ENCODE measurements at regions not wholly inside any gene's neighbourhood (a gene's known extent, or its start where the extent isn't known, plus 50 kb on each side); places are given as distances from the start of the nearest gene placed in this dataset.

DNA sequence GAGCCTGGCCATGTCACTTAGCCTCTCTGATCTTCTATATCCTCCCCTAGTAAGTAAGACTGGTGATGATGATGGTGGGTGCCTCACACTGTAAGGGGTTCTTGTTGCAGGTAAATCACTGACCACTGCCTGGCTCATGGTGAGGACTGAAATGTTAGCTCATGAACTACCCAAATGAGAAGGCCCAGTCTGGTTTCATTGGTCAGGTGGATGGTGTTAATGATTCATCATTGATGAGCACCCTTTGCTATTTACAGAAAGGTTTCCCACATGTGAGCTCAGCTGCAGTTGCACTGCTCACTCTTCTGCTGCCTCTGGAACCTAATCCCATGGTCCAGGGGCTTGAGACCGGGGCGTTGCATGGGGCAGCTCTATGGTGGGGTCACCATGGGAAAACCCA is 417.7 kb downstream of the PRDM2 start:
- H3K79me2 ChIP-seq (ENCODE audit: low read depth), result no peaks in the 10 kb centered on the region
- no peak overlapping the region for H3K27ac ChIP-seq
- H3K36me3 ChIP-seq (ENCODE audit: low read depth), result no peaks in the 10 kb centered on the region
- H3K4me3 ChIP-seq, result no peak overlapping the region
- CTCF ChIA-PET, result no interaction called here
- H3K9me3 ChIP-seq (ENCODE audit: insufficient read depth, low read depth), result no peaks in the 10 kb centered on the region
- no peaks in the 10 kb centered on the region for H3K9me2 ChIP-seq (ENCODE audit: insufficient read depth)
- no peak for DNase-seq
- POLR2A ChIA-PET (ENCODE audit: unreplicated experiment), result no interaction called here
- no peaks in the 10 kb centered on the region for H3K27me3 ChIP-seq (ENCODE audit: insufficient read depth, low read depth)
- intact Hi-C loops (cut with micrococcal nuclease; ENCODE audit: unreplicated experiment), result no loop called here
- H3K4me2 ChIP-seq, result no peak overlapping the region
- H3K4me1 ChIP-seq (replicated peaks; ENCODE audit: insufficient read depth), result no peaks in the 10 kb centered on the region
- TF ChIP-seq EZH2 (IDR thresholded peaks at IDR 0.05; ENCODE audit: low read depth), result no peak
- TF ChIP-seq, protein P1, sequence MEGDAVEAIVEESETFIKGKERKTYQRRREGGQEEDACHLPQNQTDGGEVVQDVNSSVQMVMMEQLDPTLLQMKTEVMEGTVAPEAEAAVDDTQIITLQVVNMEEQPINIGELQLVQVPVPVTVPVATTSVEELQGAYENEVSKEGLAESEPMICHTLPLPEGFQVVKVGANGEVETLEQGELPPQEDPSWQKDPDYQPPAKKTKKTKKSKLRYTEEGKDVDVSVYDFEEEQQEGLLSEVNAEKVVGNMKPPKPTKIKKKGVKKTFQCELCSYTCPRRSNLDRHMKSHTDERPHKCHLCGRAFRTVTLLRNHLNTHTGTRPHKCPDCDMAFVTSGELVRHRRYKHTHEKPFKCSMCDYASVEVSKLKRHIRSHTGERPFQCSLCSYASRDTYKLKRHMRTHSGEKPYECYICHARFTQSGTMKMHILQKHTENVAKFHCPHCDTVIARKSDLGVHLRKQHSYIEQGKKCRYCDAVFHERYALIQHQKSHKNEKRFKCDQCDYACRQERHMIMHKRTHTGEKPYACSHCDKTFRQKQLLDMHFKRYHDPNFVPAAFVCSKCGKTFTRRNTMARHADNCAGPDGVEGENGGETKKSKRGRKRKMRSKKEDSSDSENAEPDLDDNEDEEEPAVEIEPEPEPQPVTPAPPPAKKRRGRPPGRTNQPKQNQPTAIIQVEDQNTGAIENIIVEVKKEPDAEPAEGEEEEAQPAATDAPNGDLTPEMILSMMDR (conservative IDR thresholded peaks at IDR 0.05), result no peak
- no peak overlapping the region for H2AFZ ChIP-seq
- H3F3A ChIP-seq (ENCODE audit: insufficient read depth, low read depth), result no peaks in the 10 kb centered on the region
- BruUV-seq (replicated peaks), result no TSS peak
- H4K20me1 ChIP-seq (ENCODE audit: insufficient read depth), result no peaks in the 10 kb centered on the region

DNA sequence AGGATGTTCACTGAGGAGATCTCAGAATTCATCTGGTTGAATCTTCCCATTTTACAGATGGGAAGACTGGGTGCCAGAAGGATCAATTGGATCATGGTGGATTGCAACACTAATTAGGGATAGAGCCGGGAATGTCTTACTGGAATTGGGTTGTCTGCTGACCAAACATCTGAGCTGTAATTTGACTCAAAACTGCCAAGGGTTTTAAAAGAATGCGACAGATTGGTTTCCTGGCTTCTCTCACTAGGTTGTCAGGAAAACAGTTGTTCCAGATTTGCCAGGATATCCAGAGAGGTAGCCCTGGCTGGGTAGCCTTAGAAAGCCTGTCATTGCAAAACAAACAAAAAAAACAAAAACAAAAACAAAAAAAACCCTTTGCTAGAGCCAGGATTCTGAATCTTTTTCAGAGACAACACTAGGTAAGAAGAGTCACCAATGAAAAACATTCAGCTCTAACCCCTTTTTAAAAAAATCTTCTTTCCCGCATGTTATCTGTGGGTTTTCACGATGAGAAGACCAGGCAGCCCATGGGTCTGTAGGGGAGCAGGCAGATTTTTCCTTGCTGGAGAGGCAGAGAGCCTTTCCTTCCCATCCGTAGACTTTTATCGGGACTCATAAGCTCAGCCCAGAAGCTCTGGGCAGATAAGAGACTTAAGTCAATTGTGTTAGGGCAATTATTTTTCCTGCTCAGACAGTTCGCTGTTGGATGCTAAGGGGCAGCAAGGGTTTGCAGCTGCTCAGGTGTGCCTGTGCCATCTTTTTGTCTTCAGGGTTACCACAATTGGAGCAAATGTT is 418.9 kb downstream of the PRDM2 start:
- Histone ChIP-seq H3K9me2 (ENCODE audit: insufficient read depth) (no peaks in the 10 kb centered on the region), H3K79me2 (ENCODE audit: low read depth) (no peaks in the 10 kb centered on the region), H3K4me3 (no peak overlapping the region), H3K27me3 (ENCODE audit: insufficient read depth, low read depth) (no peaks in the 10 kb centered on the region), H3K9me3 (ENCODE audit: insufficient read depth, low read depth) (no peaks in the 10 kb centered on the region), H3K36me3 (ENCODE audit: low read depth) (no peaks in the 10 kb centered on the region), H4K20me1 (ENCODE audit: insufficient read depth) (no peaks in the 10 kb centered on the region), H3F3A (ENCODE audit: insufficient read depth, low read depth) (no peaks in the 10 kb centered on the region), H2AFZ (no peak overlapping the region), H3K27ac (no peak overlapping the region), H3K4me1 (replicated peaks; ENCODE audit: insufficient read depth) (no peaks in the 10 kb centered on the region), H3K4me2 (no peak overlapping the region)
- no peak for TF ChIP-seq EZH2 (IDR thresholded peaks at IDR 0.05; ENCODE audit: low read depth)
- TF ChIP-seq, protein P1 (conservative IDR thresholded peaks at IDR 0.05), result no peak
- ChIA-PET POLR2A (ENCODE audit: unreplicated experiment) (no interaction called here), CTCF (no interaction called here)
- no peak for DNase-seq
- BruUV-seq (replicated peaks), result no TSS peak
- intact Hi-C loops (cut with micrococcal nuclease; ENCODE audit: unreplicated experiment), result no loop called here

DNA sequence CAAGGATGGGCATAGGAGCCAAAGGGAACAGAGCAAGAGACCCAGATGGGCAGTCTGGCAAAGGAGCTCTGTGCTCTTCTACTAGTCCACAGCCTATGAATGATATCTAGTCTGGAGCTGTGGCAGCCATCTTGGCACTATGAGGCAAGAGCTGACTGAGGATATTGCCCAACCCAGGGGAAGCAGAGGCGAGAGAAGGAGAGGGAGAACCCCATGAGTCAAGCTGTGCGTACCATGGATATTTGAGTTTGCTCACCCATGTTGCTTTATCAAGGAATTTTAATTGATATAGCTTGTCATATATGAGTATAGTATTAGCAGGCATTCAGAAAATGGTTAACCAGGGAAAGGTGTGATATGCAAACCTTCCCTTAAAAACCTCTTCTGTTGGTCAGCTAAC is 420.9 kb downstream of the PRDM2 start:
- H3K9me3 ChIP-seq (ENCODE audit: insufficient read depth, low read depth), result no peaks in the 10 kb centered on the region
- intact Hi-C loops (cut with micrococcal nuclease; ENCODE audit: unreplicated experiment), result no loop called here
- no peaks in the 10 kb centered on the region for H3K79me2 ChIP-seq (ENCODE audit: low read depth)
- no peaks in the 10 kb centered on the region for H3K9me2 ChIP-seq (ENCODE audit: insufficient read depth)
- POLR2A ChIA-PET (ENCODE audit: unreplicated experiment), result no interaction called here
- no peak overlapping the region for H2AFZ ChIP-seq
- H4K20me1 ChIP-seq (ENCODE audit: insufficient read depth), result no peaks in the 10 kb centered on the region
- no peak overlapping the region for H3K4me2 ChIP-seq
- no peaks in the 10 kb centered on the region for H3K36me3 ChIP-seq (ENCODE audit: low read depth)
- H3K4me1 ChIP-seq (replicated peaks; ENCODE audit: insufficient read depth), result no peaks in the 10 kb centered on the region
- no peak for DNase-seq
- H3K4me3 ChIP-seq, result no peak overlapping the region
- CTCF ChIA-PET, result no interaction called here
- BruUV-seq (replicated peaks), result no TSS peak
- TF ChIP-seq, protein P1 (conservative IDR thresholded peaks at IDR 0.05), result no peak
- no peak for TF ChIP-seq EZH2 (IDR thresholded peaks at IDR 0.05; ENCODE audit: low read depth)
- peaks cover 10% of the 10 kb centered on the region for H3K27me3 ChIP-seq (ENCODE audit: insufficient read depth, low read depth)
- no peaks in the 10 kb centered on the region for H3F3A ChIP-seq (ENCODE audit: insufficient read depth, low read depth)
- no peak overlapping the region for H3K27ac ChIP-seq

All from PC-9 (cell line).